SK-N-SH (cell line): ENCODE measurements at regions not wholly inside any gene's neighbourhood (a gene's known extent, or its start where the extent isn't known, plus 50 kb on each side); places are given as distances from the start of the nearest gene placed in this dataset.

Experiments used
- CTCF ChIA-PET: fragments of 300-600, 350-600 bp; formaldehyde crosslinking; extraction: SDS; loops from one replicate; lab custom pipeline; 2021; lab: Yijun Ruan, JAX
- POLR2A ChIA-PET: fragments of 350-600 bp; sonication (Branson Sonifier 250); formaldehyde crosslinking; extraction: SDS; loops from one replicate; lab custom pipeline; 2020; ENCODE audit warnings: antibody characterized with exemption, inconsistent platforms; lab: Yijun Ruan, JAX
- DNase-seq: peaks from one replicate; pipeline ENCODE4 v3.0.0; 2012
- H2AFZ ChIP-seq: fragments of 200-600 bp; sonication (generic); 2 replicates; pipeline ENCODE4 v1.8.1; 2016; ENCODE audit warnings: antibody characterized with exemption, mild to moderate bottlenecking, low read depth
- H3F3A ChIP-seq: fragments of 200-600 bp; sonication (generic); replicated peaks from 2 replicates; pipeline ENCODE3; 2016; ENCODE audit warnings: antibody characterized with exemption, mild to moderate bottlenecking; ENCODE audit not compliant: insufficient read depth
- H3K27ac ChIP-seq, 2 experiments: fragments of 200-500 bp in 1 of 2; fragments of 200-600 bp in 1 of 2; sonication (Bioruptor generic) in 1 of 2; sonication (generic), shearing (Covaris generic) in 1 of 2; 2 replicates each; pipeline versions ENCODE4 v1.5.1 to v1.6.1; 2014 to 2016; ENCODE audit warnings: low read depth in 2 of 2, inconsistent platforms in 1 of 2, low read length in 1 of 2, mild to moderate bottlenecking in 1 of 2, mixed read lengths in 1 of 2
- H3K27me3 ChIP-seq: fragments of 200-600 bp; sonication (generic), shearing (Covaris generic); 2 replicates; pipeline ENCODE4 v1.6.1; 2016; ENCODE audit warnings: mixed run types; ENCODE audit not compliant: insufficient read depth
- H3K36me3 ChIP-seq, 2 experiments: fragments of 200-500 bp in 1 of 2; fragments of 200-600 bp in 1 of 2; sonication (Bioruptor generic) in 1 of 2; sonication (generic) in 1 of 2; replicated peaks in 1 of 2; 2 replicates each; pipeline versions ENCODE3 to v1.5.1; 2014 to 2016; ENCODE audit warnings: low read length in 1 of 2, mild to moderate bottlenecking in 1 of 2; ENCODE audit not compliant: insufficient read depth in 2 of 2, control insufficient read depth in 1 of 2
- H3K4me1 ChIP-seq, 2 experiments: fragments of 200-500 bp in 1 of 2; fragments of 200-600 bp in 1 of 2; sonication (Bioruptor generic) in 1 of 2; sonication (generic), shearing (Covaris generic) in 1 of 2; 2 replicates each; pipeline versions ENCODE4 v1.5.1 to v1.6.1; 2014 to 2016; ENCODE audit warnings: low read depth in 1 of 2, low read length in 1 of 2, mixed run types in 1 of 2; ENCODE audit not compliant: insufficient read depth in 2 of 2, control insufficient read depth in 1 of 2
- H3K4me2 ChIP-seq: fragments of 200-600 bp; sonication (generic), shearing (Covaris generic); 2 replicates; pipeline ENCODE4 v1.6.1; 2017; ENCODE audit warnings: mixed run types
- H3K4me3 ChIP-seq, 2 experiments: fragments of 200-500 bp in 1 of 2; fragments of 200-600 bp in 1 of 2; sonication (Bioruptor generic) in 1 of 2; sonication (generic), shearing (Covaris generic) in 1 of 2; 2 replicates each; pipeline versions ENCODE4 v1.5.1 to v1.8.1; 2014 to 2016; ENCODE audit warnings: low read depth in 2 of 2, inconsistent platforms in 1 of 2, low read length in 1 of 2, mild to moderate bottlenecking in 1 of 2, mixed read lengths in 1 of 2, moderate library complexity in 1 of 2
- H3K79me2 ChIP-seq: fragments of 200-600 bp; sonication (generic); 2 replicates; pipeline ENCODE4 v1.8.1; 2017; ENCODE audit warnings: mild to moderate bottlenecking; ENCODE audit not compliant: insufficient read depth
- H3K9ac ChIP-seq: fragments of 200-600 bp; sonication (generic); 2 replicates; pipeline ENCODE4 v1.6.1; 2017; ENCODE audit warnings: mixed run types
- H3K9me2 ChIP-seq: fragments of 200-600 bp; sonication (generic); 2 replicates; pipeline ENCODE4 v1.6.1; 2017; ENCODE audit warnings: mixed run types
- H3K9me3 ChIP-seq: fragments of 200-600 bp; sonication (generic); 2 replicates; pipeline ENCODE4 v1.6.1; 2017; ENCODE audit warnings: mixed run types, mild to moderate bottlenecking, moderate library complexity
- H4K20me1 ChIP-seq: fragments of 200-600 bp; sonication (generic); 2 replicates; pipeline ENCODE4 v1.6.1; 2017; ENCODE audit warnings: mild to moderate bottlenecking, mixed run types; ENCODE audit not compliant: insufficient read depth
- EP300 ChIP-seq, 2 experiments: IDR thresholded peaks; 2 replicates each; pipeline versions ENCODE4 v1.4.0 to v1.6.1; 2012; ENCODE audit warnings: borderline replicate concordance in 1 of 2, low read depth in 1 of 2, low read length in 1 of 2
- EZH2phosphoT487 ChIP-seq: fragments of 200-600 bp; sonication (generic); IDR thresholded peaks from 2 replicates; pipeline ENCODE4 v1.6.1; 2017; ENCODE audit warnings: low read depth, mixed run types, mild to moderate bottlenecking, antibody characterized with exemption, moderate library complexity, borderline replicate concordance
- FOSL2 ChIP-seq: IDR thresholded peaks from 2 replicates; pipeline ENCODE4 v1.4.0; 2012; ENCODE audit warnings: low read depth, mild to moderate bottlenecking, moderate library complexity, borderline replicate concordance
- FOXJ3 ChIP-seq: sonication (generic); formaldehyde crosslinking; IDR thresholded peaks from 2 replicates; pipeline ENCODE4 v1.5.1; 2020; ENCODE audit warnings: mild to moderate bottlenecking, missing genetic modification reagents
- GABPA ChIP-seq: IDR thresholded peaks from 2 replicates; pipeline ENCODE4 v1.4.0; 2012; ENCODE audit warnings: low read depth, mild to moderate bottlenecking
- JUND ChIP-seq: IDR thresholded peaks from 2 replicates; pipeline ENCODE4 v1.4.0; 2012
- MEF2A ChIP-seq: IDR thresholded peaks from 2 replicates; pipeline ENCODE4 v1.4.0; 2012; ENCODE audit warnings: low read depth, borderline replicate concordance
- MXI1 ChIP-seq: IDR thresholded peaks from 2 replicates; pipeline ENCODE4 v1.6.1; 2012; ENCODE audit warnings: mild to moderate bottlenecking, low read depth, low read length, improper control_type of control experiment
- NFIC ChIP-seq: IDR thresholded peaks from 2 replicates; pipeline ENCODE4 v1.4.0; 2012; ENCODE audit warnings: borderline replicate concordance
- POLR2AphosphoS5 ChIP-seq: IDR thresholded peaks from 2 replicates; pipeline ENCODE4 v1.6.1; 2012; ENCODE audit warnings: low read depth, low read length
- RCOR1 ChIP-seq: fragments of 150-350 bp; IDR thresholded peaks from 2 replicates; pipeline ENCODE4 v1.6.1; 2017; ENCODE audit warnings: antibody characterized with exemption, low read length
- RFX5 ChIP-seq: IDR thresholded peaks from 2 replicates; pipeline ENCODE4 v1.6.1; 2012; ENCODE audit warnings: mild to moderate bottlenecking, improper control_type of control experiment, low read length
- SMC3 ChIP-seq: IDR thresholded peaks from 2 replicates; pipeline ENCODE4 v1.6.1; 2012; ENCODE audit warnings: low read depth, low read length, improper control_type of control experiment
- TAF1 ChIP-seq: IDR thresholded peaks from 2 replicates; pipeline ENCODE4 v1.6.1; 2012; ENCODE audit warnings: low read depth, mild to moderate bottlenecking, low read length, moderate library complexity, borderline replicate concordance
- TCF12 ChIP-seq: IDR thresholded peaks from 2 replicates; pipeline ENCODE4 v1.4.0; 2012
- TEAD4 ChIP-seq: IDR thresholded peaks from 2 replicates; pipeline ENCODE4 v1.4.0; 2012; ENCODE audit warnings: mild to moderate bottlenecking, borderline replicate concordance; ENCODE audit not compliant: insufficient read depth
- YY1 ChIP-seq: IDR thresholded peaks from 2 replicates; pipeline ENCODE4 v1.4.0; 2012; ENCODE audit warnings: low read depth, mild to moderate bottlenecking
- TF ChIP-seq, protein P1 (sequence below): IDR thresholded peaks from 2 replicates; pipeline ENCODE4; 2012
- TF ChIP-seq, protein P2 (sequence below): IDR thresholded peaks from 2 replicates; pipeline ENCODE4 v1.6.1; 2012; ENCODE audit warnings: mild to moderate bottlenecking, low read depth, low read length, moderate library complexity
- TF ChIP-seq, protein P3 (sequence below): fragments of 150-350 bp; IDR thresholded peaks from 2 replicates; pipeline ENCODE4 v1.6.1; 2016; ENCODE audit warnings: mild to moderate bottlenecking, low read depth, low read length
- TF ChIP-seq, protein P4 (sequence below): fragments of 150-350 bp; IDR thresholded peaks from 2 replicates; pipeline ENCODE4 v1.6.1; 2017; ENCODE audit warnings: antibody characterized with exemption, low read length, low read depth, borderline replicate concordance
- TF ChIP-seq, protein P5 (sequence below): IDR thresholded peaks from 2 replicates; pipeline ENCODE4 v1.4.0; 2012; ENCODE audit warnings: low read depth

DNA sequence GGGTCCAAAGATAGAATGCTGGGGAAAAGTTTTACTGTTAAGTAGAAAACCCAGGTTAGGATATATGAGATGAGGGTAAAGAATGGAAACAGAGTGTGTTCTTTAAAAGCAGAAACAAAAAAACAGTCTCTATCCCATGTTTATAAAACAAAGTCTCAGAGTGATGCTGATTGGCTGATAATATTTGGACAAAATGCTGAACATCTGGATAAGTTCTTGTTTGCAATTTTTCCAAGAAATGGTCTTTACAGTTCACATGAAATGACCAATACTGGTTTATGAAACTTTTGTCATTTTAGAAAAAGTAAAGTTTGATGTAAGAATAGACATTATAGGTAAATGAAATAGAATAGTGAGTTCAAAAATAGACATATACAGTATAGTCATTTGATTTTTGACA is 96.2 kb upstream of the EYS start:
- no peaks in the 10 kb centered on the region for H4K20me1 ChIP-seq
- no peak overlapping the region for H3K4me2 ChIP-seq
- ChIA-PET POLR2A (no interaction called here), CTCF (no interaction called here)
- no peaks in the 10 kb centered on the region for H3K79me2 ChIP-seq
- DNase-seq, result no peak
- no peak for TF ChIP-seq EP300 (IDR thresholded peaks at IDR 0.05; ENCODE audit: borderline replicate concordance in 1 of 2, low read depth in 1 of 2, low read length in 1 of 2)
- no peak for TF ChIP-seq RFX5
- no peak for TF ChIP-seq NFIC
- TF ChIP-seq, protein P1, sequence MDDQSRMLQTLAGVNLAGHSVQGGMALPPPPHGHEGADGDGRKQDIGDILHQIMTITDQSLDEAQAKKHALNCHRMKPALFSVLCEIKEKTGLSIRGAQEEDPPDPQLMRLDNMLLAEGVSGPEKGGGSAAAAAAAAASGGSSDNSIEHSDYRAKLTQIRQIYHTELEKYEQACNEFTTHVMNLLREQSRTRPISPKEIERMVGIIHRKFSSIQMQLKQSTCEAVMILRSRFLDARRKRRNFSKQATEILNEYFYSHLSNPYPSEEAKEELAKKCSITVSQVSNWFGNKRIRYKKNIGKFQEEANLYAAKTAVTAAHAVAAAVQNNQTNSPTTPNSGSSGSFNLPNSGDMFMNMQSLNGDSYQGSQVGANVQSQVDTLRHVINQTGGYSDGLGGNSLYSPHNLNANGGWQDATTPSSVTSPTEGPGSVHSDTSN, result no peak
- TF ChIP-seq, protein P2, sequence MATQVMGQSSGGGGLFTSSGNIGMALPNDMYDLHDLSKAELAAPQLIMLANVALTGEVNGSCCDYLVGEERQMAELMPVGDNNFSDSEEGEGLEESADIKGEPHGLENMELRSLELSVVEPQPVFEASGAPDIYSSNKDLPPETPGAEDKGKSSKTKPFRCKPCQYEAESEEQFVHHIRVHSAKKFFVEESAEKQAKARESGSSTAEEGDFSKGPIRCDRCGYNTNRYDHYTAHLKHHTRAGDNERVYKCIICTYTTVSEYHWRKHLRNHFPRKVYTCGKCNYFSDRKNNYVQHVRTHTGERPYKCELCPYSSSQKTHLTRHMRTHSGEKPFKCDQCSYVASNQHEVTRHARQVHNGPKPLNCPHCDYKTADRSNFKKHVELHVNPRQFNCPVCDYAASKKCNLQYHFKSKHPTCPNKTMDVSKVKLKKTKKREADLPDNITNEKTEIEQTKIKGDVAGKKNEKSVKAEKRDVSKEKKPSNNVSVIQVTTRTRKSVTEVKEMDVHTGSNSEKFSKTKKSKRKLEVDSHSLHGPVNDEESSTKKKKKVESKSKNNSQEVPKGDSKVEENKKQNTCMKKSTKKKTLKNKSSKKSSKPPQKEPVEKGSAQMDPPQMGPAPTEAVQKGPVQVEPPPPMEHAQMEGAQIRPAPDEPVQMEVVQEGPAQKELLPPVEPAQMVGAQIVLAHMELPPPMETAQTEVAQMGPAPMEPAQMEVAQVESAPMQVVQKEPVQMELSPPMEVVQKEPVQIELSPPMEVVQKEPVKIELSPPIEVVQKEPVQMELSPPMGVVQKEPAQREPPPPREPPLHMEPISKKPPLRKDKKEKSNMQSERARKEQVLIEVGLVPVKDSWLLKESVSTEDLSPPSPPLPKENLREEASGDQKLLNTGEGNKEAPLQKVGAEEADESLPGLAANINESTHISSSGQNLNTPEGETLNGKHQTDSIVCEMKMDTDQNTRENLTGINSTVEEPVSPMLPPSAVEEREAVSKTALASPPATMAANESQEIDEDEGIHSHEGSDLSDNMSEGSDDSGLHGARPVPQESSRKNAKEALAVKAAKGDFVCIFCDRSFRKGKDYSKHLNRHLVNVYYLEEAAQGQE, result no peak
- TF ChIP-seq TEAD4, result no peak
- no peak for TF ChIP-seq POLR2AphosphoS5
- TF ChIP-seq EZH2phosphoT487, result no peak
- TF ChIP-seq FOSL2, result no peak
- TF ChIP-seq FOXJ3 (CRISPR knock-in tag), result no peak
- TF ChIP-seq TAF1, result no peak
- TF ChIP-seq, protein P3, sequence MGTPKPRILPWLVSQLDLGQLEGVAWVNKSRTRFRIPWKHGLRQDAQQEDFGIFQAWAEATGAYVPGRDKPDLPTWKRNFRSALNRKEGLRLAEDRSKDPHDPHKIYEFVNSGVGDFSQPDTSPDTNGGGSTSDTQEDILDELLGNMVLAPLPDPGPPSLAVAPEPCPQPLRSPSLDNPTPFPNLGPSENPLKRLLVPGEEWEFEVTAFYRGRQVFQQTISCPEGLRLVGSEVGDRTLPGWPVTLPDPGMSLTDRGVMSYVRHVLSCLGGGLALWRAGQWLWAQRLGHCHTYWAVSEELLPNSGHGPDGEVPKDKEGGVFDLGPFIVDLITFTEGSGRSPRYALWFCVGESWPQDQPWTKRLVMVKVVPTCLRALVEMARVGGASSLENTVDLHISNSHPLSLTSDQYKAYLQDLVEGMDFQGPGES, result no peak
- no peak for TF ChIP-seq JUND
- no peak overlapping the region for H3K9ac ChIP-seq
- H3K27ac ChIP-seq, result no peak overlapping the region
- no peak overlapping the region for H2AFZ ChIP-seq
- no peaks in the 10 kb centered on the region for H3K4me1 ChIP-seq
- H3K9me3 ChIP-seq, result no peaks in the 10 kb centered on the region
- no peak overlapping the region for H3K4me3 ChIP-seq
- H3F3A ChIP-seq, result no peaks in the 10 kb centered on the region
- no peaks in the 10 kb centered on the region for H3K36me3 ChIP-seq
- no peaks in the 10 kb centered on the region for H3K9me2 ChIP-seq
- H3K27me3 ChIP-seq, result no peaks in the 10 kb centered on the region

DNA sequence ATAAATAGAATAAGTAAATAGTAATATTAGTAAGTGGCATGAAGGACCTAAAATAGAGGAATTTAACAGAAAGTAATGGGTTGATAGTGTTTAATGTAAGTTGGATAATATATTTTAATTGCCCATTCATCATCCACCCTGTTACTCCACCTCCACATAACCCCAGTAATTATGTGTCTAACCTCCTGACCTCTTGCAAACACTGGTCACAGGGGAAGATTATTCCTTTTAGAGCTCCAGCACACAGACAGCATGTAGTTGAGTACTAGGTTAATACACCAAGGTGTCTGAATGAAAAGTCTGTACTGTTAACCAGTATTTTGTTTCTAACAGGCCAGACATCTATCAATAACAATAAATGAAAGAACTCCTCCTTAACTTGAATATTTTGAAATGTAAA is 92.4 kb upstream of the EYS start:
- H3K9me2 ChIP-seq, result no peaks in the 10 kb centered on the region
- no peaks in the 10 kb centered on the region for H3K4me1 ChIP-seq
- H3K79me2 ChIP-seq, result no peaks in the 10 kb centered on the region
- POLR2A ChIA-PET, result no interaction called here
- no peaks in the 10 kb centered on the region for H4K20me1 ChIP-seq
- CTCF ChIA-PET, result interaction anchor here (1.5 kb wide), 1 partner anchor 14 kb away, joined by 5 read pairs; no protein-coding TSS in a partner anchor
- no peaks in the 10 kb centered on the region for H3K27me3 ChIP-seq
- no peak overlapping the region for H3K4me3 ChIP-seq
- H3K9me3 ChIP-seq, result no peaks in the 10 kb centered on the region
- no peaks in the 10 kb centered on the region for H3F3A ChIP-seq
- H3K4me2 ChIP-seq, result no peak overlapping the region
- DNase-seq, result no peak
- no peak overlapping the region for H3K27ac ChIP-seq
- no peaks in the 10 kb centered on the region for H3K36me3 ChIP-seq
- H2AFZ ChIP-seq, result no peak overlapping the region
- no peak overlapping the region for H3K9ac ChIP-seq
- no peak for TF ChIP-seq GABPA
- no peak for TF ChIP-seq MXI1
- TF ChIP-seq, protein P4, sequence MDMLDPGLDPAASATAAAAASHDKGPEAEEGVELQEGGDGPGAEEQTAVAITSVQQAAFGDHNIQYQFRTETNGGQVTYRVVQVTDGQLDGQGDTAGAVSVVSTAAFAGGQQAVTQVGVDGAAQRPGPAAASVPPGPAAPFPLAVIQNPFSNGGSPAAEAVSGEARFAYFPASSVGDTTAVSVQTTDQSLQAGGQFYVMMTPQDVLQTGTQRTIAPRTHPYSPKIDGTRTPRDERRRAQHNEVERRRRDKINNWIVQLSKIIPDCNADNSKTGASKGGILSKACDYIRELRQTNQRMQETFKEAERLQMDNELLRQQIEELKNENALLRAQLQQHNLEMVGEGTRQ, result no peak
- no peak for TF ChIP-seq TAF1
- TF ChIP-seq YY1, result no peak
- no peak for TF ChIP-seq TCF12
- TF ChIP-seq MEF2A, result no peak
- TF ChIP-seq, protein P3, result no peak
- no peak for TF ChIP-seq RCOR1
- no peak for TF ChIP-seq SMC3
- TF ChIP-seq, protein P5, sequence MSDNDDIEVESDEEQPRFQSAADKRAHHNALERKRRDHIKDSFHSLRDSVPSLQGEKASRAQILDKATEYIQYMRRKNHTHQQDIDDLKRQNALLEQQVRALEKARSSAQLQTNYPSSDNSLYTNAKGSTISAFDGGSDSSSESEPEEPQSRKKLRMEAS, result no peak
